HepG2 (cell line): ENCODE measurements at regions not wholly inside any gene's neighbourhood (a gene's known extent, or its start where the extent isn't known, plus 50 kb on each side); places are given as distances from the start of the nearest gene placed in this dataset.

ENCODE experiments used
- ATF1 ChIP-seq: IDR thresholded peaks from 2 replicates; pipeline ENCODE4 v1.6.1; 2016; ENCODE audit warnings: mild to moderate bottlenecking, control low read depth
- CTCF ChIP-seq: sonication (generic); formaldehyde crosslinking; IDR thresholded peaks from 2 replicates; pipeline ENCODE4 v1.5.0; 2020; ENCODE audit warnings: mild to moderate bottlenecking, missing genetic modification reagents, moderate library complexity
- HDAC6 ChIP-seq: fragments of 200-600 bp; sonication (generic); IDR thresholded peaks from 2 replicates; pipeline ENCODE4 v1.7.0; 2017; ENCODE audit warnings: mild to moderate bottlenecking, antibody characterized with exemption, low read length, low read depth
- NFYB ChIP-seq: sonication (generic); formaldehyde crosslinking; IDR thresholded peaks from 2 replicates; pipeline ENCODE4 v1.4.0; 2020; ENCODE audit warnings: missing genetic modification reagents
- POLR2A ChIP-seq, 2 experiments: IDR thresholded peaks; 2 replicates each; pipeline ENCODE4 v1.6.1; 2011; ENCODE audit warnings: low read depth in 2 of 2, low read length in 2 of 2, mild to moderate bottlenecking in 1 of 2, moderate library complexity in 1 of 2; ENCODE audit not compliant: insufficient read depth in 1 of 2
- RAD21 ChIP-seq: fragments of 450-650 bp; formaldehyde crosslinking; IDR thresholded peaks from 2 replicates; pipeline ENCODE4 v1.5.0; 2020; ENCODE audit warnings: mild to moderate bottlenecking
- TAF1 ChIP-seq: sonication (generic); formaldehyde crosslinking; IDR thresholded peaks from 2 replicates; pipeline ENCODE4 v1.4.0; 2020; ENCODE audit warnings: missing genetic modification reagents
- ZBTB2 ChIP-seq: sonication (generic); formaldehyde crosslinking; IDR thresholded peaks from 2 replicates; pipeline ENCODE4 v1.8.0; 2022; ENCODE audit warnings: low read depth, missing genetic modification reagents
- ZNF33B ChIP-seq: sonication (generic); formaldehyde crosslinking; IDR thresholded peaks from 2 replicates; pipeline ENCODE4 v1.5.1; 2020; ENCODE audit warnings: mild to moderate bottlenecking, missing genetic modification reagents
- ZNF407 ChIP-seq: sonication (generic); formaldehyde crosslinking; IDR thresholded peaks from one replicate; pipeline ENCODE4 v1.5.1; 2020; ENCODE audit warnings: mild to moderate bottlenecking, missing genetic modification reagents; ENCODE audit errors: not compliant biosample characterization
- ZNF766 ChIP-seq: sonication (generic); formaldehyde crosslinking; IDR thresholded peaks from 2 replicates; pipeline ENCODE4 v1.5.0; 2020; ENCODE audit warnings: missing genetic modification reagents, borderline replicate concordance
- ZSCAN21 ChIP-seq: sonication (generic); formaldehyde crosslinking; IDR thresholded peaks from 2 replicates; pipeline ENCODE4 v1.8.0; 2022; ENCODE audit warnings: mild to moderate bottlenecking, missing genetic modification reagents, moderate library complexity, borderline replicate concordance

- TF ChIP-seq CTCF (CRISPR knock-in tag) (no peak), POLR2A (IDR thresholded peaks at IDR 0.05; ENCODE audit: insufficient read depth in 1 of 2, low read depth in 2 of 2, low read length in 2 of 2) (no peak), ZSCAN21 (CRISPR knock-in tag) (no peak), ZBTB2 (no peak), TAF1 (CRISPR knock-in tag) (no peak), NFYB (CRISPR knock-in tag) (no peak), HDAC6 (no peak), ZNF407 (CRISPR knock-in tag) (no peak), ZNF766 (CRISPR knock-in tag) (no peak), RAD21 (CRISPR knock-in tag) (no peak), ATF1 (no peak), ZNF33B (CRISPR knock-in tag) (no peak)
Measured at GRCh38 chr5:174806729-174807128, 82.3 kb downstream of the MSX2 start.
